Lung (tissue), 11 donors: ENCODE measurements at regions not wholly inside any gene's neighbourhood (a gene's known extent, or its start where the extent isn't known, plus 50 kb on each side); places are given as distances from the start of the nearest gene placed in this dataset.

Source experiments
- ATAC-seq: fragments of 200-7000 bp; cut with Tn5 transposase; one replicate; pipeline ENCODE4 v1.9.1; 2020; ENCODE audit warnings: moderate number of reproducible peaks; ENCODE audit not compliant: insufficient read depth, low FRiP score
- DNase-seq, 3 donors: peaks; one replicate each; pipeline ENCODE4 v3.0.0-alpha.2; 2013 to 2017
- H3K27ac ChIP-seq, 2 donors: one replicate each; pipeline ENCODE4 v1.5.1; 2013; ENCODE audit warnings: mild to moderate bottlenecking in 2 of 2, moderate library complexity in 2 of 2, control low read depth in 1 of 2, inconsistent platforms in 1 of 2, low read depth in 1 of 2, low read length in 1 of 2
- H3K27me3 ChIP-seq, 3 donors: one replicate each; pipeline ENCODE4 v1.5.1; 2013; ENCODE audit warnings: low read length in 2 of 3; ENCODE audit not compliant: control insufficient read depth in 3 of 3, insufficient read depth in 3 of 3
- H3K36me3 ChIP-seq, 4 donors: one replicate each; pipeline ENCODE4 v1.5.1; 2013; ENCODE audit warnings: low read length in 4 of 4, mild to moderate bottlenecking in 1 of 4, moderate library complexity in 1 of 4; ENCODE audit not compliant: control insufficient read depth in 4 of 4, insufficient read depth in 4 of 4
- H3K4me1 ChIP-seq, 5 donors: one replicate each; pipeline ENCODE4 v1.5.1; 2013; ENCODE audit warnings: low read length in 5 of 5, mild to moderate bottlenecking in 2 of 5, moderate library complexity in 1 of 5; ENCODE audit not compliant: control insufficient read depth in 5 of 5, insufficient read depth in 5 of 5
- H3K4me3 ChIP-seq: one replicate; pipeline ENCODE4 v1.5.1; 2013; ENCODE audit warnings: mild to moderate bottlenecking, control low read depth, moderate library complexity
- H3K9ac ChIP-seq, 2 donors: one replicate each; pipeline ENCODE4 v1.5.1; 2013; ENCODE audit warnings: low read length in 2 of 2, control low read depth in 1 of 2; ENCODE audit not compliant: insufficient read depth in 1 of 2
- H3K9me3 ChIP-seq, 4 donors: one replicate each; pipeline ENCODE4 v1.5.1; 2013; ENCODE audit warnings: low read length in 3 of 4, mild to moderate bottlenecking in 1 of 4, moderate library complexity in 1 of 4; ENCODE audit not compliant: control insufficient read depth in 4 of 4, insufficient read depth in 3 of 4
- CTCF ChIP-seq: IDR thresholded peaks from 2 replicates; pipeline ENCODE4 v1.5.1; 2012; ENCODE audit warnings: mild to moderate bottlenecking; ENCODE audit errors: control extremely low read depth, extremely low read depth
- WGBS, 2 donors: extraction: QIAGEN DNeasy Blood & Tissue Kit; methylation state at CpG; one replicate each; pipeline ENCODE4 v1.1.7; 2013; 5-methylcytosine and 5-hydroxymethylcytosine counted together
- donor health status: control.
- donor health status: control.
- donor health status: Bipolar disorder and iron deficiency.
- donor health status: healthy.
- donor health status: DM: yes; HTN: yes; CAD: no.

- WGBS, 2 donors: 72 to 74% methylated on average over 4 of the region's 4 CpGs
- Histone ChIP-seq H3K4me3 (no peak overlapping the region), H3K27ac (no peak overlapping the region), H3K9ac (no peak overlapping the region), H3K4me1 (peaks cover 0 to 12% (median 3%) of the 10 kb centered on the region in 5 donors), H3K36me3 (no peaks in the 10 kb centered on the region), H3K27me3 (no peaks in the 10 kb centered on the region), H3K9me3 (no peaks in the 10 kb centered on the region)
- DNase-seq (peak in 2 of 3 donors; percentile 74 to 80), ATAC-seq (no peak)
- TF ChIP-seq CTCF: no peak
Observed at GRCh38 chr6:48183811-48184605, 73.0 kb upstream of the PTCHD4 start.

- peaks cover 0 to 12% (median 3%) of the 10 kb centered on the region in 5 donors for H3K4me1 ChIP-seq
- no peak for DNase-seq
- H3K4me3 ChIP-seq: no peak overlapping the region
- H3K9me3 ChIP-seq: no peaks in the 10 kb centered on the region
- WGBS, 2 donors: 46 to 100% methylated on average over 1 of the region's 1 CpG
- H3K36me3 ChIP-seq: no peaks in the 10 kb centered on the region
- no peak overlapping the region for H3K27ac ChIP-seq
- ATAC-seq: no peak
- H3K27me3 ChIP-seq: no peaks in the 10 kb centered on the region
- H3K9ac ChIP-seq: no peak overlapping the region
- no peak for TF ChIP-seq CTCF
Observed at GRCh38 chr6:48183178-48183577, 72.2 kb upstream of the PTCHD4 start.

GRCh38 chr6:48178700-48179099, 67.7 kb upstream of the PTCHD4 start:
- ATAC-seq: no peak
- DNase-seq: no peak
- H3K36me3 ChIP-seq: no peaks in the 10 kb centered on the region
- H3K4me3 ChIP-seq: no peak overlapping the region
- peaks cover 0 to 5% (median 0%) of the 10 kb centered on the region in 5 donors for H3K4me1 ChIP-seq
- no peaks in the 10 kb centered on the region for H3K27me3 ChIP-seq
- no peak overlapping the region for H3K9ac ChIP-seq
- no peaks in the 10 kb centered on the region for H3K9me3 ChIP-seq
- H3K27ac ChIP-seq: no peak overlapping the region
- 90 to 91% methylated on average over 2 of the region's 2 CpGs for WGBS, 2 donors
- no peak for TF ChIP-seq CTCF
